HG02678 (cell line): ENCODE measurements at regions not wholly inside any gene's neighbourhood (a gene's known extent, or its start where the extent isn't known, plus 50 kb on each side); places are given as distances from the start of the nearest gene placed in this dataset.
A peak's percentile ranks its signal among the peaks of the same experiment; 100 is the strongest.

Experiments used
- ATAC-seq: cut with Tn5 transposase; IDR thresholded peaks from one replicate; pipeline ENCODE4 v1.9.1; 2021; ENCODE audit warnings: mild to moderate bottlenecking, moderate library complexity; ENCODE audit not compliant: unreplicated experiment

GRCh38 chr4:123455360-123455759 lies 58.8 kb downstream of the SPRY1 start:
- no peak for ATAC-seq

- ATAC-seq, result no peak
These were observed 65.4 kb downstream of the SPRY1 start for GRCh38 chr4:123462007-123462406.

GRCh38 chr4:123463869-123464268 lies 67.3 kb downstream of the SPRY1 start:
- no peak for ATAC-seq

- ATAC-seq, result no peak
These were observed 68.8 kb downstream of the SPRY1 start for GRCh38 chr4:123465416-123465815.

- no peak for ATAC-seq
These were observed 69.6 kb downstream of the SPRY1 start for GRCh38 chr4:123466080-123466785.

GRCh38 chr4:123468479-123469031 lies 72.0 kb downstream of the SPRY1 start:
- no peak for ATAC-seq

GRCh38 chr4:123469245-123469644 lies 72.7 kb downstream of the SPRY1 start:
- no peak for ATAC-seq

GRCh38 chr4:123469696-123470095 lies 73.1 kb downstream of the SPRY1 start:
- no peak for ATAC-seq

- no peak for ATAC-seq
These were observed 74.0 kb downstream of the SPRY1 start for GRCh38 chr4:123470640-123471039.

- no peak for ATAC-seq
These were observed 75.2 kb downstream of the SPRY1 start for GRCh38 chr4:123471655-123472369.

- no peak for ATAC-seq
These were observed 78.2 kb downstream of the SPRY1 start for GRCh38 chr4:123474817-123475216.

- no peak for ATAC-seq
These were observed 79.5 kb downstream of the SPRY1 start for GRCh38 chr4:123476089-123476488.

- peak; percentile 46 for ATAC-seq
These were observed 81.2 kb downstream of the SPRY1 start for GRCh38 chr4:123477711-123478209.

- peak; percentile 50 for ATAC-seq
These were observed 82.3 kb downstream of the SPRY1 start for GRCh38 chr4:123478859-123479345.

- no peak for ATAC-seq
These were observed 83.3 kb downstream of the SPRY1 start for GRCh38 chr4:123479944-123480343.

GRCh38 chr4:123480706-123481418 lies 84.3 kb downstream of the SPRY1 start:
- ATAC-seq, result no peak

- no peak for ATAC-seq
These were observed 85.1 kb downstream of the SPRY1 start for GRCh38 chr4:123481717-123482116.

- ATAC-seq, result no peak
These were observed 87.8 kb downstream of the SPRY1 start for GRCh38 chr4:123484291-123484926.

- no peak for ATAC-seq
These were observed 89.0 kb downstream of the SPRY1 start for GRCh38 chr4:123485601-123486000.

- peak; percentile 88 for ATAC-seq
These were observed 92.3 kb downstream of the SPRY1 start for GRCh38 chr4:123488916-123489315.

- no peak for ATAC-seq
These were observed 98.9 kb downstream of the SPRY1 start for GRCh38 chr4:123495530-123495929.
